Sigmoid colon (tissue), 3 donors: ENCODE measurements at regions not wholly inside any gene's neighbourhood (a gene's known extent, or its start where the extent isn't known, plus 50 kb on each side); places are given as distances from the start of the nearest gene placed in this dataset.

Experiments
- POLR2A ChIP-seq, 2 donors: fragments of 450-650 bp; IDR thresholded peaks; one replicate each; pipeline ENCODE4 v1.6.1; 2016; ENCODE audit warnings: antibody characterized with exemption in 2 of 2, mild to moderate bottlenecking in 2 of 2, moderate library complexity in 2 of 2
- TF ChIP-seq, protein P1 (sequence below), 4 experiments: fragments of 450-650 bp in 3 of 4; fragments of 200-600 bp in 1 of 4; IDR thresholded peaks; one replicate each; pipeline ENCODE4 v1.5.1; 2016 to 2019; ENCODE audit warnings: antibody characterized with exemption in 4 of 4, mild to moderate bottlenecking in 3 of 4, moderate library complexity in 2 of 4

DNA sequence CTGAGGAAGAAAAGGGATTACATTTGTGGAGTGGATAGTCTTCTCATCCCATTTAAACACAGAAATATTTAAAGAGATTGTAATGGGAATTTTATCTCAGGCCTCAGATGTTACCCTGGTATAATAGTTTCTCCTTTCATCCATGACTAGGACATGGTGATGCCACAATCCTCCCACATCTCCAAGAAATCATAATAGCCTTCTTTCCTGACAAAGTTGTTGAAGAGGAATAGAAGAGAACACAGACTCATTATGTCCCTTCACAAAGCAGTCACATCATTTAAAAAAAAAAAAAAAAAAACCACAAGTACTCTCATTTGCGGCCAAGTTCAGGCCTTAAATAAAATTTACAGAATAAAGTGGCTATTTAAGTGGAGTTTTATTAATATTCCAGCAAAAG, 359.6 kb downstream of the DEPDC1B start:
- TF ChIP-seq POLR2A (IDR thresholded peaks at IDR 0.05): no peak
- TF ChIP-seq, protein P1, sequence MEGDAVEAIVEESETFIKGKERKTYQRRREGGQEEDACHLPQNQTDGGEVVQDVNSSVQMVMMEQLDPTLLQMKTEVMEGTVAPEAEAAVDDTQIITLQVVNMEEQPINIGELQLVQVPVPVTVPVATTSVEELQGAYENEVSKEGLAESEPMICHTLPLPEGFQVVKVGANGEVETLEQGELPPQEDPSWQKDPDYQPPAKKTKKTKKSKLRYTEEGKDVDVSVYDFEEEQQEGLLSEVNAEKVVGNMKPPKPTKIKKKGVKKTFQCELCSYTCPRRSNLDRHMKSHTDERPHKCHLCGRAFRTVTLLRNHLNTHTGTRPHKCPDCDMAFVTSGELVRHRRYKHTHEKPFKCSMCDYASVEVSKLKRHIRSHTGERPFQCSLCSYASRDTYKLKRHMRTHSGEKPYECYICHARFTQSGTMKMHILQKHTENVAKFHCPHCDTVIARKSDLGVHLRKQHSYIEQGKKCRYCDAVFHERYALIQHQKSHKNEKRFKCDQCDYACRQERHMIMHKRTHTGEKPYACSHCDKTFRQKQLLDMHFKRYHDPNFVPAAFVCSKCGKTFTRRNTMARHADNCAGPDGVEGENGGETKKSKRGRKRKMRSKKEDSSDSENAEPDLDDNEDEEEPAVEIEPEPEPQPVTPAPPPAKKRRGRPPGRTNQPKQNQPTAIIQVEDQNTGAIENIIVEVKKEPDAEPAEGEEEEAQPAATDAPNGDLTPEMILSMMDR (IDR thresholded peaks at IDR 0.05): no peak
